Uterus (tissue), 2 donors: ENCODE measurements at regions not wholly inside any gene's neighbourhood (a gene's known extent, or its start where the extent isn't known, plus 50 kb on each side); places are given as distances from the start of the nearest gene placed in this dataset.

Experiments
- CTCF ChIP-seq, 4 experiments: fragments of 200-600 bp in 2 of 4; fragments of 450-650 bp in 2 of 4; sonication (generic) in 2 of 4; IDR thresholded peaks; one replicate each; pipeline ENCODE4 v1.5.1; 2016 to 2019; ENCODE audit warnings: antibody characterized with exemption in 4 of 4, mild to moderate bottlenecking in 2 of 4, moderate library complexity in 1 of 4
- POLR2A ChIP-seq, 2 donors: fragments of 450-650 bp; IDR thresholded peaks; one replicate each; pipeline ENCODE4 v1.6.1; 2016; ENCODE audit warnings: antibody characterized with exemption in 2 of 2, mild to moderate bottlenecking in 1 of 2, moderate library complexity in 1 of 2

GRCh38 chr10:2611603-2612002, 455.7 kb upstream of the PFKP start:
- TF ChIP-seq POLR2A (IDR thresholded peaks at IDR 0.05) (no peak), CTCF (IDR thresholded peaks at IDR 0.05) (no peak)
